ENCODE measurements at regions not wholly inside any gene's neighbourhood (a gene's known extent, or its start where the extent isn't known, plus 50 kb on each side); places are given as distances from the start of the nearest gene placed in this dataset.
A peak's percentile ranks its signal among the peaks of the same experiment; 100 is the strongest.
"Not testable (repeated sequence)": the region's sequence is repeated elsewhere in the genome, so short reads cannot be mapped to it uniquely, and the experiment has no call there.

GRCh38 chr4:183374950-183375555, 52.8 kb upstream of the CLDN24 start:
- DNase-seq: no peak

GRCh38 chr4:183376381-183376780, 54.2 kb upstream of the CLDN24 start:
- no peak for DNase-seq

- no peak for DNase-seq
Observed at GRCh38 chr4:183377491-183377890, 55.3 kb upstream of the CLDN24 start.

- not testable (repeated sequence) for DNase-seq
Observed at GRCh38 chr4:183378347-183378746, 56.1 kb upstream of the CLDN24 start.

- DNase-seq: no peak
Observed at GRCh38 chr4:183380901-183381300, 58.7 kb upstream of the CLDN24 start.

GRCh38 chr4:183383606-183384005, 60.8 kb upstream of the CDKN2AIP start:
- DNase-seq: no peak

GRCh38 chr4:183384516-183384915, 59.9 kb upstream of the CDKN2AIP start:
- no peak for DNase-seq

- DNase-seq: no peak
Observed at GRCh38 chr4:183384983-183385382, 59.5 kb upstream of the CDKN2AIP start.

- DNase-seq: no peak
Observed at GRCh38 chr4:183388021-183388420, 56.4 kb upstream of the CDKN2AIP start.

- DNase-seq: peak in 7 of 58 donors; percentile 9 to 44 (median 18)
Observed at GRCh38 chr4:183388777-183389176, 55.7 kb upstream of the CDKN2AIP start.

GRCh38 chr4:183390374-183390773, 54.1 kb upstream of the CDKN2AIP start:
- DNase-seq: no peak

- no peak for DNase-seq
Observed at GRCh38 chr4:183391204-183391603, 53.2 kb upstream of the CDKN2AIP start.

- DNase-seq: no peak
Observed at GRCh38 chr4:183392377-183392776, 52.1 kb upstream of the CDKN2AIP start.

- DNase-seq: no peak
Observed at GRCh38 chr4:183393446-183393845, 51.0 kb upstream of the CDKN2AIP start.

- DNase-seq: no peak
Observed at GRCh38 chr4:183394166-183394951, 50.1 kb upstream of the CDKN2AIP start.

Data from anterior cingulate cortex (tissue), 58 donors.